Mesothelial cell of epicardium (in vitro differentiated cells): ENCODE measurements at regions not wholly inside any gene's neighbourhood (a gene's known extent, or its start where the extent isn't known, plus 50 kb on each side); places are given as distances from the start of the nearest gene placed in this dataset.
"Not testable (repeated sequence)": the region's sequence is repeated elsewhere in the genome, so short reads cannot be mapped to it uniquely, and the experiment has no call there.

ENCODE experiments used
- DNase-seq, 2 experiments: peaks; one replicate each; pipeline ENCODE4 v3.0.0; 2021; ENCODE audit warnings: low spot score in 2 of 2; ENCODE audit not compliant: unreplicated experiment in 2 of 2
- H3K27ac Mint-ChIP-seq: 2 replicates; pipeline ENCODE4 v1.8.0; 2021; ENCODE audit warnings: mixed read lengths
- H3K27me3 Mint-ChIP-seq: 2 replicates; pipeline ENCODE4 v1.8.0; 2021; ENCODE audit warnings: low read depth, mixed read lengths
- H3K36me3 Mint-ChIP-seq: 2 replicates; pipeline ENCODE4 v1.8.0; 2021; ENCODE audit warnings: mixed read lengths
- H3K4me1 Mint-ChIP-seq: 2 replicates; pipeline ENCODE4 v1.8.0; 2021; ENCODE audit warnings: mixed read lengths
- H3K4me3 Mint-ChIP-seq: 2 replicates; pipeline ENCODE4 v1.8.0; 2021; ENCODE audit warnings: mild to moderate bottlenecking, moderate library complexity, mixed read lengths
- H3K9me3 Mint-ChIP-seq: 2 replicates; pipeline ENCODE4 v1.8.0; 2021; ENCODE audit warnings: mixed read lengths
- CTCF ChIP-seq: fragments of 200-600 bp; sonication (generic); IDR thresholded peaks from one replicate; pipeline ENCODE4 v1.5.0; 2021; ENCODE audit warnings: antibody characterized with exemption; ENCODE audit not compliant: unreplicated experiment

- Mint-ChIP-seq H3K4me3 (no peak overlapping the region), H3K4me1 (no peaks in the 10 kb centered on the region)
Observed at GRCh38 chr6:85135376-85136094, 314.3 kb upstream of the NT5E start.

GRCh38 chr6:85134172-85134571 is 315.7 kb upstream of the NT5E start:
- Mint-ChIP-seq H3K4me3 (no peak overlapping the region), H3K9me3 (no peaks in the 10 kb centered on the region), H3K4me1 (no peaks in the 10 kb centered on the region), H3K36me3 (no peaks in the 10 kb centered on the region), H3K27ac (no peak overlapping the region), H3K27me3 (peaks cover 22% of the 10 kb centered on the region)
- TF ChIP-seq CTCF = no peak
- DNase-seq = no peak

More at GRCh38 chr6:85135376-85136094, 314.3 kb upstream of the NT5E start:
- H3K36me3 Mint-ChIP-seq = no peaks in the 10 kb centered on the region
- DNase-seq = no peak
- H3K27me3 Mint-ChIP-seq = peaks cover 23% of the 10 kb centered on the region
- H3K9me3 Mint-ChIP-seq = no peaks in the 10 kb centered on the region
- TF ChIP-seq CTCF = no peak
- H3K27ac Mint-ChIP-seq = no peak overlapping the region

- no peak overlapping the region for H3K4me3 Mint-ChIP-seq
- no peaks in the 10 kb centered on the region for H3K9me3 Mint-ChIP-seq
- no peak for TF ChIP-seq CTCF
- H3K27me3 Mint-ChIP-seq = peaks cover 13% of the 10 kb centered on the region
- no peak for DNase-seq
- no peak overlapping the region for H3K27ac Mint-ChIP-seq
- H3K4me1 Mint-ChIP-seq = no peaks in the 10 kb centered on the region
- H3K36me3 Mint-ChIP-seq = no peaks in the 10 kb centered on the region
Observed at GRCh38 chr6:85132091-85132490, 317.8 kb upstream of the NT5E start.

- Mint-ChIP-seq H3K4me1 (peaks cover 9% of the 10 kb centered on the region), H3K36me3 (no peaks in the 10 kb centered on the region), H3K4me3 (no peak overlapping the region), H3K9me3 (no peaks in the 10 kb centered on the region), H3K27me3 (peaks cover 15% of the 10 kb centered on the region), H3K27ac (no peak overlapping the region)
- DNase-seq = no peak
- TF ChIP-seq CTCF = no peak
Observed at GRCh38 chr6:85130743-85131142, 319.1 kb upstream of the NT5E start.

GRCh38 chr6:85129881-85130280 is 320.0 kb upstream of the NT5E start:
- TF ChIP-seq CTCF = no peak
- H3K27ac Mint-ChIP-seq = no peak overlapping the region
- H3K9me3 Mint-ChIP-seq = no peaks in the 10 kb centered on the region
- no peak for DNase-seq
- peaks cover 9% of the 10 kb centered on the region for H3K4me1 Mint-ChIP-seq
- no peak overlapping the region for H3K4me3 Mint-ChIP-seq
- H3K36me3 Mint-ChIP-seq = no peaks in the 10 kb centered on the region
- H3K27me3 Mint-ChIP-seq = peaks cover 13% of the 10 kb centered on the region

GRCh38 chr6:85128781-85129180 is 321.1 kb upstream of the NT5E start:
- H3K9me3 Mint-ChIP-seq = no peaks in the 10 kb centered on the region
- H3K4me3 Mint-ChIP-seq = no peak overlapping the region
- DNase-seq = no peak
- no peak overlapping the region for H3K27ac Mint-ChIP-seq
- peaks cover 19% of the 10 kb centered on the region for H3K27me3 Mint-ChIP-seq
- TF ChIP-seq CTCF = no peak
- peaks cover 9% of the 10 kb centered on the region for H3K4me1 Mint-ChIP-seq
- H3K36me3 Mint-ChIP-seq = no peaks in the 10 kb centered on the region

- H3K27ac Mint-ChIP-seq, H3K4me3 Mint-ChIP-seq, H3K4me1 Mint-ChIP-seq, H3K9me3 Mint-ChIP-seq, H3K36me3 Mint-ChIP-seq, DNase-seq: not testable (repeated sequence)
- H3K27me3 Mint-ChIP-seq = peaks cover 19% of the 10 kb centered on the region
Observed at GRCh38 chr6:85128256-85128655, 321.6 kb upstream of the NT5E start.
